SK-N-SH (cell line): ENCODE measurements at regions not wholly inside any gene's neighbourhood (a gene's known extent, or its start where the extent isn't known, plus 50 kb on each side); places are given as distances from the start of the nearest gene placed in this dataset.

Experiments used
- CHD2 ChIP-seq: fragments of 150-350 bp; IDR thresholded peaks from 2 replicates; pipeline ENCODE4 v1.6.1; 2018; ENCODE audit warnings: low read length; ENCODE audit not compliant: partially characterized antibody
- CTCF ChIP-seq: fragments of 200-600 bp; sonication (generic); IDR thresholded peaks from 2 replicates; pipeline ENCODE4 v1.6.1; 2017; ENCODE audit warnings: antibody characterized with exemption, mild to moderate bottlenecking, moderate library complexity
- EP300 ChIP-seq, 2 experiments: IDR thresholded peaks; 2 replicates each; pipeline versions ENCODE4 v1.4.0 to v1.6.1; 2012; ENCODE audit warnings: borderline replicate concordance in 1 of 2, low read depth in 1 of 2, low read length in 1 of 2
- MAX ChIP-seq: IDR thresholded peaks from 2 replicates; pipeline ENCODE4 v1.4.0; 2012; ENCODE audit warnings: low read depth
- MXI1 ChIP-seq: IDR thresholded peaks from 2 replicates; pipeline ENCODE4 v1.6.1; 2012; ENCODE audit warnings: mild to moderate bottlenecking, low read depth, low read length, improper control_type of control experiment
- NRF1 ChIP-seq: IDR thresholded peaks from 2 replicates; pipeline ENCODE4 v1.6.1; 2012; ENCODE audit warnings: low read depth, mild to moderate bottlenecking, low read length
- POLR2AphosphoS5 ChIP-seq: IDR thresholded peaks from 2 replicates; pipeline ENCODE4 v1.6.1; 2012; ENCODE audit warnings: low read depth, low read length

DNA sequence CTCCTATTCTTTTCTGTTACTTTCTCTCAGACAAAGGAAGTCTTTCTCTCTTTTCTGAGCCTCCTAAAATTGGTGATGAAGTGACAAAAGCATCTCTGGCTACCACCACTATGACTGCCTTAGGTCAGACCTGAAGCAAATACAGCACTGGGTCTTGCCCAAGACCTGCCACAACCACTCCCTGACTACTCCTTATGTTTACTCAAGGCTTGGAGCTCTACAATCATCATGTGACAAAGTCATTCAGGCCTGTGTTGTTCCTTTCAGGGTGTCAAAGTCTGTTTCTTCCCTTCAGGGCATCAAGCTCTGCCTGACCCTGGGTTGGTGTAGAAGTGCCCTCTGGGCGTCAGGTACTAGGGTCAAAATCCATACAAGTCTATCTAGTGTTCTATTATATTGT, 419.2 kb upstream of the CT83 start:
- TF ChIP-seq CTCF, result no peak
- TF ChIP-seq MXI1, result no peak
- no peak for TF ChIP-seq MAX
- TF ChIP-seq POLR2AphosphoS5, result no peak
- no peak for TF ChIP-seq EP300 (IDR thresholded peaks at IDR 0.05; ENCODE audit: borderline replicate concordance in 1 of 2, low read depth in 1 of 2, low read length in 1 of 2)
- TF ChIP-seq CHD2, result no peak
- no peak for TF ChIP-seq NRF1
